Pancreas (tissue), 10 donors: ENCODE measurements at regions not wholly inside any gene's neighbourhood (a gene's known extent, or its start where the extent isn't known, plus 50 kb on each side); places are given as distances from the start of the nearest gene placed in this dataset.

ENCODE experiments used
- ATAC-seq, 4 donors: fragments of 200-7000 bp; cut with Tn5 transposase; one replicate each; pipeline versions ENCODE4 v1.8.0 to v1.9.1; 2020; ENCODE audit warnings: mild to moderate bottlenecking in 4 of 4, moderate library complexity in 4 of 4
- DNase-seq, 6 donors: peaks; one replicate each; pipeline ENCODE4 v3.0.0-alpha.2; 2020
- FAIRE-seq: peaks from 2 replicates; lab custom pipeline; 2012; peaks lifted over from hg19 to GRCh38; lab: Jason Lieb, UNC
- H3K27ac ChIP-seq, 4 donors: fragments of 200-600 bp; sonication (generic); 1 replicate in 3 of 4; 2 replicates in 1 of 4; pipeline versions ENCODE4 v1.5.0 to v1.8.0; 2020
- H3K27me3 ChIP-seq, 4 donors: fragments of 200-600 bp; one replicate each; pipeline ENCODE4 v1.8.0; 2021
- H3K36me3 ChIP-seq, 3 donors: fragments of 200-600 bp; sonication (generic) in 1 of 3; one replicate each; pipeline versions ENCODE4 v1.5.0 to v1.8.0; 2020 to 2021
- H3K4me1 ChIP-seq, 3 donors: fragments of 200-600 bp; one replicate each; pipeline ENCODE4 v1.8.0; 2021
- H3K4me3 ChIP-seq, 4 donors: fragments of 200-600 bp; sonication (generic) in 2 of 4; one replicate each; pipeline versions ENCODE4 v1.5.0 to v1.8.0; 2020 to 2021
- H3K9me3 ChIP-seq, 4 donors: fragments of 200-600 bp; one replicate each; pipeline ENCODE4 v1.8.0; 2021
- CTCF ChIP-seq, 4 donors: fragments of 200-600 bp; sonication (generic) in 3 of 4; IDR thresholded peaks; one replicate each; pipeline versions ENCODE4 v1.5.0 to v1.8.0; 2021; ENCODE audit warnings: antibody characterized with exemption in 4 of 4
- WGBS, 2 donors: extraction: QIAGEN DNeasy Blood & Tissue Kit; methylation state at CpG; one replicate each; pipeline ENCODE4 v1.1.7; 2013; 5-methylcytosine and 5-hydroxymethylcytosine counted together
- intact Hi-C, 3 donors: fragments of 100-400 bp; cut with DNase I; formaldehyde crosslinking; loops; one replicate each; pipeline versions ENCODE4 v1.11.1 to v1.14.2; 2022
- donor health status: healthy with polysubstance abuse.
- donor health status: DM: no; HTN: no; CAD: no; lungs with moderate emphysema.
- donor health status: DM: no; HTN: no; CAD: no.
- donor health status: control.
- donor health status: control.
- donor health status: Bipolar disorder and iron deficiency.
- donor health status: DM: yes; HTN: yes; CAD: no.
- donor health status: DM: no; HTN: no; CAD: no.
- donor health status: DM: no; HTN: no; CAD: no.
- donor health status: DM: yes; HTN: yes; CAD: no.

DNA sequence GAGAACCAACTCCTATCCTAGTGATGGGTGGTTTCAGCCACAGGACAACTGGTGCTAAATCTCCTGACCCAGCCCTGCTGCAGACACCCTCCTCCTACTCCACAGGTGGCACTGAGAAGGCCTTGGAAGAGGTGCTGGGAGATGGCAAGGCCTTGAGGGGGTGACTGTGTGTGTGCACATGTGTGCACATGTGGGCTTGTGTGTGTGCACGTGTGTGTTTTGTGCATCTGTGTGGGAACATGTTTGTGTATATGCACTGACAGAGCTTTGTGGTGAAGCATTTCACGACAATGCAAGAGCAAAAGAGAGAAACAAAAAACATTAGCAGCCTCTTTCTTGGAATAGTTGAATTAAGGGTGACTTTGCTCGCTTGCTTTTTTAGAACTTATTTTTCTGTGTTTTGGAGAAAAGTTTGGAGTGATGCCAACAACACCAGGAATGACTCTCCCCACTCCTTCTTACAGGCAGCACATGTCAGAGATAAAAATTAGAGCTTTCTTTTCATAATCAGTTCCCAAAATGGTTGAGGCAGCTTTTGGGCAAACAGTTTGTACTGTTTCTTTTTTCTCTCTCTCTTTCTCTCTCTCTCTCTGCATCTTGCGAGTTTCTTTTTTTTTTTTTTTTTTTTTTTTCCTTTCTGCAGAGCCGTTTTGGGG, 69.5 kb downstream of the SEC61G start:
- WGBS, 2 donors = 54 to 65% methylated on average over 5 of the region's 5 CpGs
- no peak for DNase-seq
- Histone ChIP-seq H3K36me3 (no peaks in the 10 kb centered on the region), H3K9me3 (no peaks in the 10 kb centered on the region), H3K4me3 (no peak overlapping the region), H3K4me1 (no peaks in the 10 kb centered on the region), H3K27me3 (peaks cover 0 to 3% (median 0%) of the 10 kb centered on the region in 4 donors), H3K27ac (no peak overlapping the region)
- intact Hi-C loops = no loop called here
- TF ChIP-seq CTCF (IDR thresholded peaks at IDR 0.05) = no peak
- FAIRE-seq = no peak
- no peak for ATAC-seq

DNA sequence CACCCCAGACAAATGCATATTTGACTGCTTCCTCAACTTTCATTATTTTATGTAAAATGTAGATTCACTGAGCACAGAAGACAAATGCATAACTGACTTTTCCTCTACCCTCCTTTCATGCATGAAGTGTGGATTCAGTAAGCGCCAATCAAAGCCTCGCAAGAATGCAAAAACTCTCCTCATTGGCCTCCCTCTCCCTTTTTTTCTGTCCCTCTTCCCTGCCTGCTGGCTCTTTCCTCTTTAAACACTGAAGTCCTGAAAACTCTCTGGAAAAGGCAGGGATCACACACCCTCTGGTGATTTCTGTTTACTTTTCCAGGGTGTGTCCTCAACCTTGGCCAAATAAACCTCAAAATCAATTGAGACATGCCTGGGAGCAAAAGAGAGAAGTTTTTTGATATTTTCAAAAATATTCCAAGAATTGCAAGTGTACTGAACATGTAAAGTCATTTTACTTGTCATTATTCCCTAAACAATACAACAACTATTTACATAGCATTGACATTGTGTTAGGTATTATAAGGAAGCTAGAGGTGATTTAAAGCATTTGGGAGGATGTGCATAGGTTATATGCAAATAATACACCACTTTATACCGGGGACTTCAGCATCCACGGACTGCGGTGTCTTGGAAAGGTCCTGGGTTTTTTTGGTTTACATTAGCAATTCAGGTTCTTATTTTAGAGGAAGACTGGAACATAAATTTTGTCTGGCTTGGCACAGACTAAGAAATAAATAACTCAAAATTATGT, 71.4 kb downstream of the SEC61G start:
- Histone ChIP-seq H3K27ac (no peak overlapping the region), H3K27me3 (peaks cover 0 to 2% (median 0%) of the 10 kb centered on the region in 4 donors), H3K4me1 (no peaks in the 10 kb centered on the region), H3K9me3 (no peaks in the 10 kb centered on the region), H3K4me3 (no peak overlapping the region), H3K36me3 (no peaks in the 10 kb centered on the region)
- no peak for ATAC-seq
- 59 to 64% methylated on average over 5 of the region's 5 CpGs for WGBS, 2 donors
- no peak for TF ChIP-seq CTCF (IDR thresholded peaks at IDR 0.05)
- FAIRE-seq = no peak
- DNase-seq = no peak
- intact Hi-C loops = no loop called here

DNA sequence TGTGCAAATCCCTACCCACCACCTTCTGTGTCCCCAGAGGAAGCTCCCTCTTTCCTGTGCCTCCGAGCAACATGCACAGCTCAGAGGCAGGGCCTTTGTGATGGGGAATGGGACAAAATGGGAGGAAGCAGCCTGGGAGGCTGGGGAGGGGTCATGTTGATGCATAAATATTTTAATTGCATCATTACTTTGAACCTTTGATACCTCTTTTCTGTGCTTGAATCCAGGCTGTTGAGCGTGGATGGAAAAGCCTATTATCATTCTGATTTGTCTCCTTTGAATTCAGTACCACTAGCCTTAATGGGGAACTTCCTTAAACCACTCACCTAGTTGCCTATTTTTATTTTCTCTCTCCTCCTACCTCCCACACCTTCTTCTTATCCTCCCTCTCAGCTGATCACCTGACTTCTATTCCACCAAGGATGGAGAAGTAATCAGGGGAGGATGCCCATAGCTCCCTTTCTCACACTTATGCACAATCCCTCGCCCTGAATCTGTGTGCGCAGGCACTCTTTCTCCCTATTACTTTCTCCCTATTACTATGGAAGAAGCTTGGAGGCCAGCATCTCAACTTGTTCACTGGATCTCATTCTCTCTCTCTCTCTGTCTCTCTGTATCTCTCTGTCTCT, 78.5 kb downstream of the SEC61G start:
- no peaks in the 10 kb centered on the region for H3K4me1 ChIP-seq
- no peak overlapping the region for H3K4me3 ChIP-seq
- no peak for TF ChIP-seq CTCF (IDR thresholded peaks at IDR 0.05)
- intact Hi-C loops = no loop called here
- WGBS, 2 donors = 61 to 66% methylated on average over 4 of the region's 4 CpGs
- H3K9me3 ChIP-seq = no peaks in the 10 kb centered on the region
- H3K36me3 ChIP-seq = no peaks in the 10 kb centered on the region
- no peak for FAIRE-seq
- no peak overlapping the region for H3K27ac ChIP-seq
- DNase-seq = no peak
- ATAC-seq = no peak
- peaks cover 0 to 4% (median 0%) of the 10 kb centered on the region in 4 donors for H3K27me3 ChIP-seq

DNA sequence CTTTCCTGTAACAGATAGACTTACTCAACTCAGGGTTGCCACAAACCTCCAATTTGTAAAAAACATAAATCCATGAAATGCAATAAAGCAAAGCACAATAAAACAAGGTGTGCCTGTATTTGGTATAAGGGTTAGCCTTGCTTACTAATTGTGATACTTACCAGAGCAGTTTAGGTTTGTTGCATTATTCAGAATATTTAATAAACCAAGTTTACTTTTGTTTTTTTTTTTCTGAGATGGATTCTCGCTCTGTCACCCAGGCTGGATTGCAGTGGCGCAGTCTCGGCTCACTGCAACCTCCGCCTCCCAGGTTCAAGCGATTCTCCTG, 79.6 kb downstream of the SEC61G start:
- no peak overlapping the region for H3K4me3 ChIP-seq
- TF ChIP-seq CTCF (IDR thresholded peaks at IDR 0.05) = no peak
- H3K9me3 ChIP-seq = no peaks in the 10 kb centered on the region
- WGBS, 2 donors = 88 to 95% methylated on average over 5 of the region's 5 CpGs
- no peaks in the 10 kb centered on the region for H3K36me3 ChIP-seq
- H3K4me1 ChIP-seq = no peaks in the 10 kb centered on the region
- FAIRE-seq (no peak), DNase-seq (no peak), ATAC-seq (no peak)
- H3K27ac ChIP-seq = no peak overlapping the region
- intact Hi-C loops = no loop called here
- peaks cover 0 to 4% (median 0%) of the 10 kb centered on the region in 4 donors for H3K27me3 ChIP-seq
